GM12891 (cell line): ENCODE measurements at regions not wholly inside any gene's neighbourhood (a gene's known extent, or its start where the extent isn't known, plus 50 kb on each side); places are given as distances from the start of the nearest gene placed in this dataset.
"Not testable (repeated sequence)": the region's sequence is repeated elsewhere in the genome, so short reads cannot be mapped to it uniquely, and the experiment has no call there.

Source experiments
- DNase-seq: peaks from one replicate; pipeline ENCODE4 v3.0.0; 2011; ENCODE audit warnings: low spot score; ENCODE audit not compliant: insufficient read length
- FAIRE-seq: peaks from 2 replicates; lab custom pipeline; 2011; peaks lifted over from hg19 to GRCh38; lab: Jason Lieb, UNC
- PAX5 ChIP-seq: IDR thresholded peaks from 2 replicates; pipeline ENCODE4 v1.6.1; 2011; ENCODE audit warnings: low read length, moderate library complexity, mild to moderate bottlenecking; ENCODE audit not compliant: insufficient read depth, severe bottlenecking
- POLR2A ChIP-seq: IDR thresholded peaks from 2 replicates; pipeline ENCODE4 v1.6.1; 2011; ENCODE audit warnings: low read depth, low read length, control low read depth
- POLR2AphosphoS5 ChIP-seq: IDR thresholded peaks from 2 replicates; pipeline ENCODE4 v1.6.1; 2011; ENCODE audit warnings: low read depth, low read length, control low read depth
- POU2F2 ChIP-seq: IDR thresholded peaks from 2 replicates; pipeline ENCODE4 v1.6.1; 2011; ENCODE audit warnings: low read depth, mild to moderate bottlenecking, control low read depth, low read length, moderate library complexity
- SPI1 ChIP-seq: IDR thresholded peaks from 2 replicates; pipeline ENCODE4 v1.6.1; 2011; ENCODE audit warnings: low read depth, low read length, control low read depth
- TAF1 ChIP-seq: IDR thresholded peaks from 2 replicates; pipeline ENCODE4 v1.6.1; 2011; ENCODE audit warnings: low read depth, low read length, control low read depth

DNA sequence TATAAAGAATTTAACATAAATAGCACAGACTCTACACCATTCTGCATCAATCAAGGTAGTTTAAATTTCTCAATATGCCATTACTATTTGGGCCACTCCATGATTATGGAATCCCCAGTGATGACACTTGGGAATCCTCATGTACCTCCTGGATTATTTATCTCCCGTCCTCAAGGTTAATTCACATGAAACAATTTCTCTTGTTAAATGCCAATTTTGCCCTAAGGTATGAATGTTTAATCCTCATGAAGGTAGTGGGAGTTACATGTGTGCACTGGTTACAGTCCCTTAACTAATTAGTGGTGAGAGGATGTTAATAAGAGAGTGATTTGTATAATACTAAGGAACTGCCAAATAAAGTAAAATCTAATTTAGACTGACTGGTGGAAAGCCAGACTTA lies 372.3 kb upstream of the MDFIC2 start:
- DNase-seq (no peak), FAIRE-seq (no peak)
- TF ChIP-seq TAF1: no peak

DNA sequence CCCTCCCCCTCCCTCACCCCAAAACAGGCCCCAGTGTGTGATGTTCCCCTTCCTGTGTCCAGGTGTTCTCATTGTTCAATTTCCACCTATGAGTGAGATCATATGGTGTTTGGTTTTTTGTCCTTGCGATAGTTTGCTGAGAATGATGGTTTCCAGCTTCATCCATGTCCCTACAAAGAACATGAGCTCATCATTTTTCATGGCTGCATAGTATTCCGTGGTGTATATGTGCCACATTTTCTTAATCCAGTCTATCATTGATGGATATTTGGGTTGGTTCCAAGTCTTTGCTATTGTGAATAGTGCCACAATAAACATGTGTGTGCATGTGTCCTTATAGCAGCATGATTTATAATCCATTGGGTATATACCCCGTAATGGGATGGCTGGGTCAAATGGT lies 363.4 kb upstream of the MDFIC2 start:
- not testable (repeated sequence) for DNase-seq, FAIRE-seq

DNA sequence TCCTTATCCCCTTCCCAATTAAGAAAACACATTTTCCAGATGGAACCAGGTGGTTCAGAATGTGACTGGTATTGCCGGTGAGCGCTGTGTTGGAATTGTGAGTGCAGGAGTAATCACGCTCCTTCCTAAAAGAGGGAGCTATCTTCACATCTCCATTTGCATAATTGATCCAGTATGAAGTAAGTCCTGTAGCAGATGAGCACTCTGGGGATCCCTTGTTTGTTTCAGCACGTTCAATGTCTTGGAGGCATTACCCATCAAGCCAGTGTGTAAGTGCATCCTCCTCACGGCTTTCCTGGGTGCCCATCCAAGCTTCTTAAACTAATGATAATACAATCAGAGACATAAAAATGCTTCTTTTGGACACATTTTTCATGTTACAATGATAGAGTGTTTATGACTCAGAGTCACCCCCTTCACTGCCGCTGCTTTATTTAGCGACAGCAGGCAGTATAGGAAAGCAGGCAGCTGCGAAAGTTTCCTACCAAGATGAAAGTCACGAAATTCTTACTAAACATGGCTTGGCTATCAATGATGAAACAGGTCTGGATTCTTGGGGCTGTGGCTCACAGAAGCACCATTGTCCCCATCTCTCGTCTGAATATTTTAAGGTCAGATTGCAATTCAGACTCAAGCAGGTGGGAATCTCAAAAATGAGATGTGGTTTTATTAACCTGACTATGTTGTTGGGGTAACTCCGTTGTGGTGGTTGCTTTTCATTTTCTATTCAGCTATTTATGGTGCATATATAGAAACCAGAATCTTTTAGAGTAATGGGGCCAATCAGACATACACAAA lies 346.3 kb upstream of the MDFIC2 start:
- TF ChIP-seq POU2F2 (no peak), PAX5 (no peak), POLR2A (no peak), TAF1 (no peak), POLR2AphosphoS5 (no peak), SPI1 (no peak)
- no peak for FAIRE-seq
- DNase-seq: no peak

DNA sequence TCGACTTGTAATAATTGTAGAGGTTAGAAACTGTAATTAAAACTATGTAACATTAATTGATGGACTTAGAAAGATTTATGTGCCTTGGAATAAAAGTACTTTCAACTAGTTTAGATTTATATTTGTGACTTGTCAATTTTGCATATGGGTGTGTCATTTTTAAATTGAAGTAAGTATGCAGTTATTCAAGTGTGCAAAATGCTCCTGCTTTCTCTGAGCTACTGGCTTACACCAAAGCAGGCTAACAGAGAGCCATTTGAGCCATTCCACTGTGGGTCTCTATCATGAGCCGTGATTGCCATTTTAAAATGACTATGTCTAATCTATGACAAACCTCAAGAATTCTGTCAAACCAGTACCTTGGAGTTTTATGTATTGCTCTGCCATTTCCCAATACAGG lies 345.0 kb upstream of the MDFIC2 start:
- FAIRE-seq: no peak
- no peak for DNase-seq
- TF ChIP-seq POLR2AphosphoS5: no peak
- TF ChIP-seq SPI1: no peak
- TF ChIP-seq PAX5: no peak
- TF ChIP-seq POLR2A: no peak
- no peak for TF ChIP-seq TAF1
- TF ChIP-seq POU2F2: no peak

- DNase-seq: no peak
- FAIRE-seq: no peak
- no peak for TF ChIP-seq POU2F2
- TF ChIP-seq SPI1: no peak
- no peak for TF ChIP-seq PAX5
- no peak for TF ChIP-seq POLR2A
- no peak for TF ChIP-seq TAF1
- no peak for TF ChIP-seq POLR2AphosphoS5
Observed at GRCh38 chr3:70647823-70648222, 335.4 kb upstream of the MDFIC2 start.

DNA sequence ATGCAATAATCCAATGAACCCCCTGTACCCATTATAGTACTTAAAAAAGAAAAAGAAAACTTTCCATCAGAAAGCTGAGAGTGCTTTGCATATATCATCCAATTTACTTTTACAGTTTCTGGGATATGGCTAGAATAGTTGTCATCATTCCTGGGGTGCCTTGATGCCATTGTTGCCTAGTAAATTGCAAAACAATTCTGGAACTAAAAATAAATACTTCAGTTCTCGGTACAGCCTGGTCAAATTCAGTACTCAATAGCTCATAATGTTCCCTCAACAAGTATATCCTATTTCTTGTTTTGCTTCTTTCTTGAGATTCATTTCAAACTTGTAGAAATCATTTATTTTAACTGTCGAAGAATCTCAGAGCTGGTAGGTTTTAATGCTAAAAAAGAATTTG lies 334.7 kb upstream of the MDFIC2 start:
- FAIRE-seq (no peak), DNase-seq (no peak)
- TF ChIP-seq PAX5 (no peak), POU2F2 (no peak), POLR2A (no peak), TAF1 (no peak), SPI1 (no peak), POLR2AphosphoS5 (no peak)

- no peak for TF ChIP-seq PAX5
- no peak for TF ChIP-seq POU2F2
- TF ChIP-seq POLR2AphosphoS5: no peak
- no peak for TF ChIP-seq SPI1
- TF ChIP-seq POLR2A: no peak
- no peak for TF ChIP-seq TAF1
- DNase-seq (no peak), FAIRE-seq (no peak)
Observed at GRCh38 chr3:70646635-70647034, 334.2 kb upstream of the MDFIC2 start.

DNA sequence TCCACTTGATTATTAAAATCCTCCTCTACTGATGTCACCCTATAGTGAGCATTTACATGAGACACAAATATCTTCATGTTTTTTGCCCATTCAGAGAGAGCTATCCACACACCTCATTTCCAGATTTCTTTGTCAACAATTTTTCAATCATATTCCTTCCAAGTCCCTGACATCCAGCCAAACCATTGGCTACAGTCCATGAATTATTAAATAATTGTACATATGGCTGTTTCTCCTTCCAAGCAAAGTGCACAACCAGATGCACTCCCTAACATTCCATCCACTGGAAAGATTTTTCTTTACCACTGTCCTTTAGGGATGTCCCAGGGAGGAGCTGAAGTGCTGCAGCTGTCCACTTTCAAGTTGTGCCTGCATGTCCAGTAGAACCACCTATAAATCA lies 328.0 kb upstream of the MDFIC2 start:
- FAIRE-seq: no peak

DNA sequence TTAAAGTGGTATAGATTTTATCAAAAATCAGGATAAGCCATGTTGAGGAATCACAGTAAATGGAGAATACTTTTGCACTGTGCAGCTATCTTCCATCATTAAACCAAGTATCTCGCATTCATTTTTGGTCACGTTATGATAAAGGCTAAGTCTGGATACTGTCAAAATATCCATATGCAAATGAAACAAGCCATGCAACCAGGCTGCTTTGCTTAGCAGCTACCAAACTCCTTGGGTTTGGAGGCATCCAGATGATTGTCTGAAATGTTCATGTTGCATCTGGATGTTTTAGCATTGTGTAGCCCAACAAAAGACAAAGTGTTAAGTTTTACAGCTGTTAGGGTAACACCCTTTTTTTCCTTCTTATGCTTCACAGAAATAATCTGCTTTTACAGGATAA lies 322.9 kb upstream of the MDFIC2 start:
- TF ChIP-seq PAX5: no peak
- TF ChIP-seq SPI1: no peak
- no peak for TF ChIP-seq POLR2AphosphoS5
- TF ChIP-seq POU2F2: no peak
- no peak for TF ChIP-seq TAF1
- no peak for TF ChIP-seq POLR2A
- no peak for FAIRE-seq
- no peak for DNase-seq

More for the DNA sequence above, 328.0 kb upstream of the MDFIC2 start:
- DNase-seq: no peak
- TF ChIP-seq POU2F2 (no peak), SPI1 (no peak), POLR2AphosphoS5 (no peak), TAF1 (no peak), POLR2A (no peak), PAX5 (no peak)

DNA sequence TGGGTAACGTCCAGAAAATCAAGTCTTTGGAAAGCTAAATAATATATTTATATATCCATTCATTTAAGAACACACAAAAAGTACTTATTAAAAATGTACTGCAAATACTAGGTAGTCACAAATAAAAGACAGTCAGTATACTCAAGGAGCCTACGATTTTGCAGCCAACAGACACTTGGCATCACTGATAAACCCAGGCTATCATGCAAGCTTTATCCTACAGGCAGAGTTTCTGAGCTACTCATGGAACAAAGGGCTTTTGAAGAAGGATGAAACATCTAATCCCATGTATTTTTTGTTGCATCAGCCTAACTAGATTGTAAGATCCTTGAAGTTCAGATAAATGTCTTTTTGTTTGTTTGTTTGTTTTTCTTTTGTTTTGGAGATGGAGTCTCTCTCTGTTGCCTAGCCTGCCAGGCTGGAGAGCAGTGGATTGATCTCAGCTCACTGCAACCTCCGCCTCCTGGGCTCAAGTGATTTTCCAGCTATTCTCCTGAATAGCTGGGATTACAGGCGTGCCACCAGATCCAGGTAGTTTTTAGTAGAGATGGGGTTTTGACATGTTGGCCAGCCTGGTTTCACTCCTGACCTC lies 319.4 kb upstream of the MDFIC2 start:
- FAIRE-seq: no peak
- TF ChIP-seq PAX5: no peak
- no peak for TF ChIP-seq POLR2AphosphoS5
- no peak for TF ChIP-seq POU2F2
- TF ChIP-seq POLR2A: no peak
- TF ChIP-seq SPI1: no peak
- no peak for TF ChIP-seq TAF1
- DNase-seq: no peak

DNA sequence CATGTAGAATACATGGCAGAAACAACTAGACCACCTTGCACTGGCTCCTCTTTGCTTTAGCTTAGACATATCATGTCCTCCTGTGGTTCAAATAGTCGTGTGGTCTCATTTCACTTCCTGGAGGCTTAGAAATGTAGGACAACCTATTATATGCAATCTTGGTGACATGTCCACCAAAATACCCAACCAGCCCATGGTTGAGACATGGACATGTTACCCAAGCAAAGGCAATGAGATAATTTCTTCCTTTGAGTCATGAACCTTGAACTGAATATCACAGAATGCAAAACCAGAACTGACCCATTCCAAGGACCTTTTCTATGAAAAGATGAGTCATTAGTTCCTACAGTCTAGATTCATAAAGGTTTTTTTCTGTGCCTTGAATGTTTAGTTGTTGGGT lies 309.0 kb upstream of the MDFIC2 start:
- TF ChIP-seq POLR2AphosphoS5: no peak
- TF ChIP-seq TAF1: no peak
- no peak for TF ChIP-seq POU2F2
- no peak for TF ChIP-seq SPI1
- TF ChIP-seq PAX5: no peak
- TF ChIP-seq POLR2A: no peak
- FAIRE-seq (no peak), DNase-seq (no peak)
